NOMO-1 treated with DMSO at 0.1 percent for 48 hours (cell line): ENCODE measurements at regions not wholly inside any gene's neighbourhood (a gene's known extent, or its start where the extent isn't known, plus 50 kb on each side); places are given as distances from the start of the nearest gene placed in this dataset.

ENCODE experiments used
- DNase-seq: peaks from one replicate; lab custom pipeline; 2025; ENCODE audit not compliant: unreplicated experiment; lab: John Stamatoyannopoulos, UW

DNA sequence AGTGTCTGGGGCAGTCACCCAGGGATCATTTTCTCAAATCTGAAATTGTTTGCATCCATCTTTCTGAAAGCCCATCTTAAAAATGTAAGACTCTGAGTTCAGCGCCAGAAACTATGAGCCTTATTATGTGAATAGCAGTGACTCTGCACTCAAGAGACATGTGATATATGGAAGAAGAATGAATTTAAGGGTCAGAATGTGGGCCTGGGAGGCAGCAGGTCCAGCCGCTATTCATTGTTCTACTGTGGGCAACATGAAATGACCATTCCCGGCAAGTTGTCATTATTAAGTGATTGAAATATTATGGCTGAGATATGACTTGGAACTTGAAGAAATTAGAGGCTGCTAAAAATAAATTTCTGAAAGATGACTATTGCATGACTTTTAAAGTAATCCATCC lies 228.6 kb upstream of the ARRDC4 start:
- DNase-seq = no peak

DNA sequence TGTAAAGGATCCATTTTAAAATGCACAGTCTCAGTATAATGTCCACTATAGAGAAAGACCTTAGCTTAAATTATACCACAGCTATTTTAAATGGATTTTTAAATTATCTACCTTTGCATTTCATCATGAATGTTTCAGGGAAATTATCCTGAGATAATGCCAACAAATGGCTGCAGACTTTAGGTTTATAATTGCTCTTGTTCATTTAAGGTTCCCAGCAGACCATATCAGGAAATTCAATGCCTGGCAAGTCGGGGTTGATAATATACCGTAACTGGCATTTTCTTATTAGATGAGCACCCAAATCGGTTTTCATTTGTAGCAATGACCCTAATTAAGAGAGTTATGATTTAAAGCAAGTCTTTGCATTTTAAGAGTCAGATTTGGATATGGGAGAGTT lies 227.1 kb upstream of the ARRDC4 start:
- DNase-seq = no peak

DNA sequence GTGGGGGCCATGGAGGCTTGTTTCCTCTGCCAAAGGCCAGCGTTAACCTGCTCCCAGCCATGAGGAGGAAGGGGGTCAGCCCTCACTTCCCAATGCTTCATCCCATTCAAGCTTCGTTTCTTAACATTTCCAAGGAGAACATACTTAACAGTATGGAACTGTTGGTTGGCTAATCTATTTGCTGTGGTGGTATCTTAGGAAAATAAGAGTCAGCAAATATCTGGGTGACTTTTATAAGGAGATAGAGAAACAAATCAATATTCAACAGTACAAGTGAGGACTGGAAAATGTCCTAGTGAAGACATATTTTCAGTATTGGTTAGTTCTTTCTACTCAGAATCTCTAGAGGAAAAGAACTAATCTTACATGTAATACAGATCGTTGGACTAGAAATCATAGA lies 223.8 kb upstream of the ARRDC4 start:
- DNase-seq = no peak

DNA sequence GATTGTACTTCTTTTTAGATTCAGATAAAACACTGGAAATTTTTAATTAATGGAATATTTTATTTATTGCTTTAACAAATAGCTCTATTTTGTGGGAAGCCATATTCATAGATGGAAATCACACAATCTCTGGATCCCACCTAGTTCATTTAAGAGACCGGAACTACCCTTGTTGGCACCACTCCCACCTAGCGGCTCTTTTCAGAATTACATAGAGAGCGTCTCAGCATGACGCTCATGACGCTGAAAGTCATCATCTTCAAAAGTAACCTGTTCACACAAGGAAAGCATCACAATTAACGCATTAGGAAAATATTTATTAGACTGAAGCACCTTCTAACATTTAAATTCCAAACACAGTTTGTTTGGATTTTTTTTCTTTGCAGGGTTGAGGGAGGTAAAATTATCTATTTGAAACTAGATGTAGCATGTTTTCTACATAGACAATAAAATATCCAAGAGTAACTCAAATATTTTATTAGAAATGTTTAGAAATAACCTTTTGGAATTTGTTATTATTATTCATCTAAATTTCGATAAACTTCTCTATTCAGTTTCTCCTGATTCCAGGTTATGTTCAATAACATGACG lies 214.9 kb upstream of the ARRDC4 start:
- peak; percentile 13 for DNase-seq

DNA sequence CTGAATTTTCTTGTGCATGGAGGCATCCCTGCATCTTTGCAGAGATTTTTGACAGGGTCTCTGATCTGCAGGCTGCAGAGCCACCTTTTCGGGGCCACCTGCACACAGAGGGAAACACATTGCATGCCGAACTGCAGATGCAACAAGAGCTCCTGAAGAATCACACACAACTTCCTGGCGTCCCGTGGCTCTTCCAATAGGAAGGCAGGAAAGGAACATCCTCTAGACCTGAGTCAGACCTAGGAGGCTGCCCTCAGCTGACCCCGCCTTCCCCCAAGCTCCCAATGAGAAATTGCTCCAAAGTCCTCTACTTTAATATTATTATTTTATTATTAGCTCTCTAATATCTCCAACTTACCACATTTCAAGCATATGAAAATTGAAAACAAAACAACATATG lies 213.2 kb upstream of the ARRDC4 start:
- no peak for DNase-seq

DNA sequence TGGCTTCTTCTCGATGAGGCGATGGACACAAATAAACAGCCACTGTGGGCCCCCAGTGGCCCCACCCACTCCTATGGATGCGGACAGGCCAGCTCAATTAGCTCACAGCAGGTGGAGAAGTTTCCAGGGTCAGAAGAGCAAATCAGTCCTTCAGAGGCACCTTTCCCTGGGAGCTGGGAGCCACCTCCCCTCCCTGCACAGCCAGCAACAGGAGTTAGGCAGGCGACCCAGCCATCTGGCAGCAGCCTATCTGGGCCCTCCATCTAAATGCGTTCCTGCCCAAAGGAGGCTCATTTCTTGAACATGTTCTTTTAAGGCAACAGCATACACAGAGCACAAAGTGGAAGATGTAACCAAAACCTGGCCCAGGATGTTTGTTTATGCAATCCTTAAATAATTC lies 211.9 kb upstream of the ARRDC4 start:
- no peak for DNase-seq

DNA sequence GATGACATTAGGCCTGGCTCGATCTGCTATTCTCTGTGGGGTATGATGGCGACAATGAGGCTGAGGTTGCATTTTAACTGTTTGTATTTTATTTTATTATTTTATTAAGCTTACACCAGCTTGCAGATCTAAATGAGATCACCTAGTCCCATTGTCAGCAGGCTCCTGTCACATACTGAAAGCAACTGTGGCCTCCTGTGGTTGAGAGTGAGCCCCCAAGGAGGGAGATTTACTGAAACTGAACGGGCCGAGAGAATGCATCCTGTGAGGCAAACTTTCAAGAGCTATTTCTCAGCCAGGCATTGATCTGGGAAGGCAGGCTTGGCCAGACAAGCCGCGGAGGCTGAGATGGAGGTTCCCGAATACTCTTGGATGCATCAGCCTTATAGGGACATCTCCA lies 210.4 kb upstream of the ARRDC4 start:
- DNase-seq = no peak

DNA sequence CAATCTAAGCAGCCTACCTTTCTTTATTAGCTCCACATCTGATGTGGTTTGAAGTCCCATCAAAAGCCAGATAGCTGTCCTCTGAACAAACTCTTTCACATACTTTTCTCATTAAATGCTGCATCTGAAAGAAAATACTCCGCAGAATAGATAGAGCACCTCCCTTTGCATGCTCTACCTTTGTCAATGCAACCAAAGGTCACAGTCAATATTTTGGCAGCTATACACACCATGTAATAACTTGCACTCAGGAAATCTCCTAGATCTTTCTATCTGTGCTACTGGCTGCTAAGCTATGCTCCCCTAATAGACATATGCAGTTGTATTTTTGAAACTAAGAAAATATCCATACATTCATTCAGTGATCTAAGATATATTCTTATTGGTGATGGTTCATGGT lies 204.8 kb upstream of the ARRDC4 start:
- DNase-seq = no peak

DNA sequence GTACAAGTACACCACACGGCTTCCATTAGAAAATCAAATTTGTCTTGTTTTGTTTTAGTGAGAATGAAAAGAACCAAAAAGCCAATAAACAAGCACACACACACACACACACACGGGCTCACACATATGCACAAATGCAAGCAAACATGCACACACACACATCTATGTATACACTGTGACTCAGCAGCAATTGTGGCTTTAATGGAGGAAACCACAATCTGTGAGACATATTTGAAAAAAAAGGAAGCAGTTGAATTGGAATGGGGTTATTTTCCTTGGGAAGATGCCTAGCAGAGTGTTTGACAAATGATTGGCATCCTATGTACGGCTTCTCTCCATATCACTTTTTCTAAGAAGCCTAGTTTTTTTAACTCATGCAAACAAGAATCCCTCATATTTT lies 201.1 kb upstream of the ARRDC4 start:
- peak; percentile 77 for DNase-seq

DNA sequence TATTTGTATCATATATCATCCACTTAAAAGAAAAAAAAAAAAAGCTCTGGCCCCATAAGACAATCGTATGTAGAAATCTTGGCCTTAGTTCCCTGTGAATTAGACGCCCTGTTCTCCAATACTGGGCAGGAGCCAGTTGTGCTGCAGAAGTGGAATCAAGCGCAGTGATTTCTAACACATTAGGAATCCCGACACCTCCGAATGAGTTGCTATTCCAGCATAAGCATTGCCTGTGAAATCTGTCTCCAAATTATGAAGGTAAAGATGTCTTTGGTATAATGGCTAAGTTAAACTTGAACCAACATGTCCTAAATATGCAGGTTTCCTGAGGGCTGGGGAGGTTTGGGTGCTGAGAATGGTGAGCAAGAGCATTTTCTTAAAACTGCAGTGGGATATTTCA lies 199.4 kb upstream of the ARRDC4 start:
- DNase-seq = no peak

DNA sequence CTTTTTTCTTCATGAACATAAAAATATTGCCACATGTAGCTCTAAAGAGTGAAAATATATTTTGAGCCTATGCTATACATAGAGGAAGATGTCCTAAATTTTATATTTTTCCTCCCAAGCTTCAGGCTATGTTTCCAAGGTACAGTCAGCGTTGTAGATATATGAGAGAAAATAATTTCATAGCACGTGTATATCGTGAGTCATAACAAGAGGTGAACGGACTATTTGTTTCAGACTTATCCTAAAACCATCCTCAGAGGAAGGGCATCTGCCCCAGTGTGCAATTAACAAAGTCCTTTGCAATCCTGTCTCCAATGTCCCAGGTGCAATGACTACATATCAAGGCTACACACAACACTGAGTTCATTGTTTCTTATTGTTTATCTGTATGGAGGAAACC lies 177.3 kb upstream of the ARRDC4 start:
- no peak for DNase-seq

DNA sequence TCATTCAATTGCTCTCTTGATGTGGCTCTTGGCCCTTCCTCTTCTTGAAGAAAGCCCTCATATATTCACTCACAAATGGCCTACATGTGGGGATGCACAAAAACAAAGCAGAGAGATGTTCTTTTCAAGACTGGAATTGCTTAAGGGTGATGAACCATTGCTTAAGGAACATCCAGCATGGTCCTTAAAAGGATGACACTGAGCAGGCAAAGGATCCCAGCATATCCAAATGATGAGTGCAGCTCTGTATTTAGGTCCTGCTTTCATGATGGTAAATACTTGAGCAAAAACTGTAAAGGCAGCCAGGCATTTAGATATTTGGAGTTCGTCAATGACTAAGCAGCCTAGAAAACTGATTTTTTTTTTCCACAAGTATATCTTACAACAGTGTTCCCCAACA lies 173.8 kb upstream of the ARRDC4 start:
- peak; percentile 49 for DNase-seq

DNA sequence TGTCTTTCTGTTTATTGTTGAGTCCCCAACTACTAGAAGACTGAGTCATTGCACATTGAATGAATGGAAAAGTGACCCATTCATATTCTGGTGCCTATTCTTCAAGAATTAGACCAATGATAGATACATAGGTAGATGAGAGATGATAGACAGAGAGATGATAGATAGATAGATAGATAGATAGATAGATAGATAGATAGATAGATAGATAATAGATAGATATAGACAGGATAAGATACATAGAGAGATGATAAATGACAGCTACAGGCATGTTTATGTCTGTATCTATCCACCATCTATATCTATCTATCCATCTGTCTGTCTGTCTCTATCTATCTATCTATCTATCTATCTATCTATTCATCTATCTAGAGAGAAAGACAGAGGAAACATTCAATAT lies 170.3 kb upstream of the ARRDC4 start:
- no peak for DNase-seq

DNA sequence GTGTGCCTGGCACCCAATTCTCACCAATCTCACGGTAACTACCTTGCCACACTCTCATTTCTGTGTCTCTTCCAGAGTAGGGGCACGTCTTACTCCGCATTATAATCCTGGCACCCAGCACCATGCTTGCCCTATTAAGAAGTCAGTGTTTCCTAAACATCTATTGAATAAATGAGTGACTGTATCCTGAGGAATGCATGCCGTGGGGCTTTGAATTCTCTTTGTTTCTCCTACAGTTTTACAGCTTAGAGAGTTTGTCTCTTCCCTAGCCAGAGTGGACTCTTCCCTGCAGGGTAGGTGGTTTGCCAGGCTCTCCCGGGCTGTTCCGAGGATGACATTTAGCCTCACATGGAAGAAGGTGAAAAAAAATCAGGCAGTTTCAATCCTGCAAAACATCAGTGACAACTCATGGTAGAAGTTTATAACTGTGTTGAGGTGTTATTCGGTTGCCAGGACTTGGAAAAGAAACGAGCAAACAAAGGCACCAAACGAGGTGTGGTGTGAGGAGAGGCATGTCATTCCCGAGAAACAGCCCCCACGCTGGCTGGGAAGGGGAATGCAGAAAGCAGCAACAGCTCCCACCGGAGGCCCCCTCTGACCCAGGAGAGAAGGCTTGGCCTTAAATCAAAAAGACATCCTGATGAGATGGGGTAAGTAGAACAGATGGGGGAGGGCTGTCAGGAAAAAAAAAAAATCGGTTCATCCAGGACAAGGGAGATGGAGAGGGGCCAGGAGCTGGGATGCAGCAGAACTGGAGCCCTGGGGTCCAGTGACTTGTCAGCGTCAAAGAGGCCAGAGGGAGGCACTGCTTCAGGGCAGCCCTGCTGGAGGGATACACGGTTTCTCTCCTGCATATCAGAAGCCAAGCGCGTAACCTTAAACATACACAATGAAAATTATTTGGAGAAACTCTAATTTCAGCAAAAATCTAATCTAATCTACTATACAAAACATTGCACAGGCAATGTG lies 168.4 kb upstream of the ARRDC4 start:
- no peak for DNase-seq

DNA sequence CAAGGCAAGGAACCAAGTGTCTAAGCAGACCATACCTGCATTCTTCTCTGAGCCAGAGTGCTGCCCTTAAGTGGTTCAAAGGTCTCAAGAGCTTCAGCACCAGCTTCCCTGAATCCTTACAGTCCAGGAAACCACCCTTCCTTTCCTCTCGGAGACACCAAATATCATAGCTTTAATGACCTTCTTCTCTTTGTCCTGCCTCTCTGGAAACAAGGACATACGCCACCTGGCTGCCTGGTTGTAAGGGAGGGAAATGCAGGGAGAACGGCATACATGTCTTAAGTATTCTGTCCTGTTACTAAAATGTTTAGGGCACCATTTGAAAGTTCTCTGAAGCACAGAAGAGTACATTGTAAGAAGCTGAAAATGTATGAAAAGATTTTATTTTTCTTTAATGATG lies 155.6 kb upstream of the ARRDC4 start:
- DNase-seq = no peak

DNA sequence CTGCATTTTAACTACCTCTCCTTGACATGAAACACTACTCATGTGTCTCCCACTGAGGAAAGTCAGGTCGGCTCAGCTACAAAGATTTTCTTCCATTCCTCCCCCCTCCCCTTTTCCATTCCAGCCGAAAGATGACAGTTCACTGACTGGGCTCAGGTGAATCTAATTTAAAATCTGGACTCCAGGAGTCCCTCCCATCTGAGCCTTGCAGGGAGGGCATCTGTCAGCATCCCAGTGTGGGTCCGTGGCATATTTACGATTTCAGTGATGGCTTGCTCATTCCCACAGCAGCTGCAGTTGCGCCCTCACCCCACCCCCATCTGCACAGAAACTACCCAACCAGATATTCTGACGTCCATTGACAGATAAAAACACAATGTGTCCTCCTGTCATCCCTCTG lies 153.7 kb upstream of the ARRDC4 start:
- DNase-seq = no peak

DNA sequence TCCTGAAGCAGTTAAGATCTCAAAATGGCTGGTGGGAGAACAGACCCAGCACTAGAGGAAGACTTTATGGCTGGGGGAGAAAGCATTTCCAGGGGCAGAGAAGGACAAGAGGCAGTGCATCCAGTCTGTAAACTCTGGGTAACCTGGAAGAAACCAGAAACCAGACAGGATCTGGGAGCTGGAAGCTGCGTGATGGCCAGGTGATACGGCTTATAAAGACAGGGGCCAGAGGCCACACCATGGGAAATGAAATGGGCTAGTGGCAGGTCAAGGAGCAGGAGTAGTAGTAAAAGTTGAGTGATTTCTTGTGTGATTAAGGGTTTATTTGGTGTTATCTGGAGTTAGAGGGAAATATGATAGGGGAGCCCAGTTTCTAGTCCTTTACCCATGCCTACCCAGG lies 144.7 kb upstream of the ARRDC4 start:
- DNase-seq = no peak

DNA sequence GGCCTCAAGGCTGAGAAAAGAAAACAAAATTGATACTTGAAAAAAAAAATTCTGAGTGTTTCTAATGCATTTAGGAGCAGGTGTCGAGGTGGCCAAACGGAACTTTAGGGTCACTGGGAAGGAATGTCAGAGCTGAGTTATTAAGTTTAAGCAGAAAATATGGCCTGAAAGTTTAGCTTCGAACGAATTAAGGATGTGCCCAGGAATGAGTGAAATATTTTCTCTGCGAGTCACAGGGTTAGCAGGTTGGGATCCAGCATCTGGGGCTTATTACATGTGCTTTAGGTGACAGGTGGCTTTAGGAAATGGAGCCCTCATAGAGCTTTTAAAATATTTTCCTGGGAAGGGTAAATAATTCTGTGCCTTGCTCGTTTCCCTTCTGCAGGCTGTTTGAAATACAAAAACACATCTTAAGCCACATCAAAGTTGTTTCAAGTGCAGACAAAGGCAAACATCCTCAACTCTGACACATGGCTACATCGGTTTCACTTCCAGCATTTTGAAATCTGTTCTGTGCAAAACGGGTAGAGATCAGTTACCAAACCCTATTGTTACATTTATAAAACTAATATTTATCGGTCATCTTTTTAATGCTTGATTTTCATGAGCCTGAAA lies 143.1 kb upstream of the ARRDC4 start:
- DNase-seq = peak; percentile 15

DNA sequence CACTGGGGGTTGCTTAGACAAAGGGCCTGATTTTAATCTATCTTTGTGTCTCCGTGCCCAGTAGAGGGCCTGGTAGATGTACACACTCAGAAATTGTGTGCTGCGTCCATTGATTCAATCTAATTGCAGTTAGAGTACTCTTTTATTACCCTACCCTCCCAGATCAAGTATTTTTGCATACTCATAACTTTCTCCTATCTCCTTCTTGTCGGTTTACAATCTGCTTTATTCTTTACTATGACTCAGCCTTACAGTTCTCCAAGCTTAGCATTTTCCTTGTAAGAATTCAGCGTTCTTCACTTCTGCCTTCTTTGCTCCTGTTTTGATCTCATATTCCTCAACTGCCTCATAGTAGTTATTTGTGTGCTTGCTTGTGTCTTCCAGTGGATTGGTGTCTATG lies 124.5 kb upstream of the ARRDC4 start:
- DNase-seq = no peak

DNA sequence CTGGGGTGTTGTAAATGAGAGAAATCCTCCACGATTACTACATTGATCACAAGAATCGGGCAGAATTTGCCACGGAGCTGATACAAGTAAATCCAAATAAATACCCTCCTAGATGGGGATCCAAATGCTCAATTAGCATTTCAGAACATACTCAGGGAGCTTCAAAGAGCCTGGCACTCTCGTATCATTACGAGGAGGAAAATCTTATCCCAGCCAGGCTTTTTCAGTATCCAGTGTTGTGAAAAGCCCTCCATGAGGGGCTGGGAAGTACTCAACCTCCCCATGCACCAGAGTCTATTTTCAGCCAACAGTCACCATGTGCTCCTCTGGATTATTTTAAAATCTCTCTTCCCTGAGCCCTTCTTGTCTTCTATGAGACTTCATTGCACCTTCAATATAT lies 122.6 kb upstream of the ARRDC4 start:
- no peak for DNase-seq

DNA sequence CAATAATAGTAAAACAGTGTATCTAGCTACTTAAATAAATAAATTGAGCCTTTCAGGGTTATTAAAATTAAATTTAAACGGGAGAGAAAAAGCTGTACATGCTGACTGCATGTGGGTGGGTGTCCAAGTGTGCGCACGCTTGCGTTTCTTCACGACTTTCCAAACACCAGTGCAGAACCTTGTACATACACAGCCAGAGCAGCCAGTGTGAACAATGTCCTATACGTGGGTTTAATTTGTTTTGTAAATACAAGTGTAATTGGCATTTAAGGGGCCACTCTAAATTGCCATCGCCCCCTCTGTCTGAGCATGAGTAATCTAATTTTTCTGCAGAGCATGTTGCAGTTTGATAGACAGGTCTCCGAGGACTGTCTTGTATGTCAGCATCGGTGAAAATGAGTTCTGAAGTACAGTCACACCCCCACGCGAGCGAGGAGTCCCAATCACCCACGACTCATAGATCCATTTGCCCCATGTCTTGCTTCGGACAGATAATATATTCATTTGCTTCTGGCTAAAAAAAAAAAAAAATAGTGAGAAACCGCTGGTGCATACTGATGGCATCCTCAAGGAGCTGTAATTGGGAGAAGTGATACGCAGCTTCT lies 121.8 kb upstream of the ARRDC4 start:
- no peak for DNase-seq

DNA sequence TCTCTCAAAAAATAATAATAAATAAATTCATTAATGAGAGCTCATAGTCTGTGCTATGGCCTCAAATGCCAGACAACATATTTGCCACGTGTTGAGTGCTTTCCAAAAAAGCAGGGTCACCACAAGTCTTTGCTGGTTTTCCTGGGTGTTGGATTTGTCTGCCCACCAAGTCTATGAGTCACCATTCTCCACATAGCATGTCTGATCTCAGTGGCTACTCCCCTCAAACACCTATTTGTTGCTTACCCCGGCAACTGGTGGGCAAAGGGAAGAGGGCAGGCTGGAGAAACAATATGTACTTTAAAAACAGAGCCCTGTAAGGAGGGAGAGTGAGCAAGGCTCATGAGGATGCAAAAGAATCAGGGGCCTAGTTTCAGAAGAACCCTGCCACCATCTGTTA lies 120.0 kb upstream of the ARRDC4 start:
- no peak for DNase-seq
